ENCODE measurements at regions not wholly inside any gene's neighbourhood (a gene's known extent, or its start where the extent isn't known, plus 50 kb on each side); places are given as distances from the start of the nearest gene placed in this dataset.

- TF ChIP-seq PHF8 (CRISPR knock-in tag; IDR thresholded peaks at IDR 0.05): no peak
- no peak for TF ChIP-seq EP300 (IDR thresholded peaks at IDR 0.05; ENCODE audit: low read depth in 2 of 2, low read length in 2 of 2)
- no peak for TF ChIP-seq EP300 (CRISPR knock-in tag; IDR thresholded peaks at IDR 0.05; ENCODE audit: borderline replicate concordance)
- no peak for TF ChIP-seq CTCF (CRISPR knock-in tag; IDR thresholded peaks at IDR 0.05)
Observed at GRCh38 chr5:165712011-165712410, 2206.6 kb downstream of the MAT2B start.
